KMS-11 (cell line): ENCODE measurements at regions not wholly inside any gene's neighbourhood (a gene's known extent, or its start where the extent isn't known, plus 50 kb on each side); places are given as distances from the start of the nearest gene placed in this dataset.

Experiments used
- H2AFZ ChIP-seq: fragments of 200-600 bp; sonication (generic); 2 replicates; pipeline ENCODE4 v1.6.1; 2016; ENCODE audit warnings: antibody characterized with exemption, mixed run types, low read depth
- H3K27ac ChIP-seq: fragments of 200-600 bp; sonication (generic); 2 replicates; pipeline ENCODE4 v1.6.1; 2016; ENCODE audit warnings: mild to moderate bottlenecking, mixed run types
- H3K27me3 ChIP-seq: fragments of 200-600 bp; sonication (generic); 2 replicates; pipeline ENCODE4 v1.6.1; 2017; ENCODE audit warnings: mild to moderate bottlenecking, low read depth, mixed run types, moderate library complexity; ENCODE audit not compliant: insufficient read depth
- H3K36me3 ChIP-seq: fragments of 200-600 bp; sonication (generic); 2 replicates; pipeline ENCODE4 v1.6.1; 2017; ENCODE audit warnings: mild to moderate bottlenecking, mixed run types; ENCODE audit not compliant: insufficient read depth
- H3K4me1 ChIP-seq: fragments of 200-600 bp; sonication (generic); 2 replicates; pipeline ENCODE4 v1.6.1; 2016; ENCODE audit warnings: mild to moderate bottlenecking, low read depth, mixed run types; ENCODE audit not compliant: poor library complexity, severe bottlenecking
- H3K4me2 ChIP-seq: fragments of 200-600 bp; sonication (generic); 2 replicates; pipeline ENCODE4 v1.7.0; 2016; ENCODE audit warnings: mild to moderate bottlenecking, mixed run types
- H3K4me3 ChIP-seq: fragments of 200-600 bp; sonication (generic); IDR thresholded peaks from 2 replicates; pipeline ENCODE4 v1.6.1; 2017; ENCODE audit warnings: low read depth, low read length, mixed read lengths; ENCODE audit not compliant: insufficient read depth
- H3K79me2 ChIP-seq: fragments of 200-600 bp; sonication (generic); 2 replicates; pipeline ENCODE4 v1.6.1; 2016; ENCODE audit warnings: low read depth, mixed run types; ENCODE audit not compliant: insufficient read depth
- H3K9ac ChIP-seq: fragments of 200-600 bp; sonication (generic); 2 replicates; pipeline ENCODE4 v1.6.1; 2016; ENCODE audit warnings: mild to moderate bottlenecking, mixed run types
- H4K20me1 ChIP-seq: fragments of 200-600 bp; sonication (generic); 2 replicates; pipeline ENCODE4 v1.6.1; 2016; ENCODE audit warnings: mild to moderate bottlenecking, mixed run types; ENCODE audit not compliant: insufficient read depth
- CTCF ChIP-seq: fragments of 200-600 bp; sonication (generic); conservative IDR thresholded peaks from 2 replicates; pipeline ENCODE4 v1.6.1; 2017; ENCODE audit warnings: low read depth, mild to moderate bottlenecking, antibody characterized with exemption, low read length, moderate library complexity, mixed read lengths

GRCh38 chr15:91779960-91780359 lies 73.5 kb upstream of the SLCO3A1 start:
- TF ChIP-seq CTCF, result no peak
- H3K36me3 ChIP-seq, result no peaks in the 10 kb centered on the region
- H3K4me1 ChIP-seq, result no peaks in the 10 kb centered on the region
- no peak overlapping the region for H3K9ac ChIP-seq
- H2AFZ ChIP-seq, result no peak overlapping the region
- no peak overlapping the region for H3K4me3 ChIP-seq
- H4K20me1 ChIP-seq, result no peaks in the 10 kb centered on the region
- H3K27ac ChIP-seq, result no peak overlapping the region
- H3K27me3 ChIP-seq, result no peaks in the 10 kb centered on the region
- H3K79me2 ChIP-seq, result no peaks in the 10 kb centered on the region
- H3K4me2 ChIP-seq, result no peak overlapping the region

DNA sequence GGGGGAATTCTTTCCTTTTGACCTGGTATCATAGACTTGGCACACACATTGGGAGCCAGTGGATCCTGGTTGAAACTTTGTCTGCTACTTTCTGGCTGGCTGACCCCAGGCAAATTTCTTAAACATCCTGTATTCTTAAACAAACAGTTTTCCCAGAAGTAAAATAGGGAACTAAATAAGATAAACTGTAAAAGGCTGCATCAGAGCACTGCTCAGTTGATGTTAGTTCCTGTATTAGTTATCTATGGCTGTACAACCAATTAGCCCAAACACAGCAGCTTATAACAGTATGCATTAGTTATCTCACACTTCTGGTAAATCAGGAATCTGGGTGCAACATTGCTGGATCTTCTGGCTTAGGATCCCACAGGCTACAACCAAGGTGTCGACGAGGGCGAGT lies 73.1 kb upstream of the SLCO3A1 start:
- Histone ChIP-seq H3K4me2 (no peak overlapping the region), H4K20me1 (no peaks in the 10 kb centered on the region), H3K27ac (no peak overlapping the region), H2AFZ (no peak overlapping the region), H3K4me1 (no peaks in the 10 kb centered on the region), H3K79me2 (no peaks in the 10 kb centered on the region), H3K36me3 (no peaks in the 10 kb centered on the region), H3K4me3 (no peak overlapping the region), H3K27me3 (no peaks in the 10 kb centered on the region), H3K9ac (no peak overlapping the region)
- TF ChIP-seq CTCF, result no peak

DNA sequence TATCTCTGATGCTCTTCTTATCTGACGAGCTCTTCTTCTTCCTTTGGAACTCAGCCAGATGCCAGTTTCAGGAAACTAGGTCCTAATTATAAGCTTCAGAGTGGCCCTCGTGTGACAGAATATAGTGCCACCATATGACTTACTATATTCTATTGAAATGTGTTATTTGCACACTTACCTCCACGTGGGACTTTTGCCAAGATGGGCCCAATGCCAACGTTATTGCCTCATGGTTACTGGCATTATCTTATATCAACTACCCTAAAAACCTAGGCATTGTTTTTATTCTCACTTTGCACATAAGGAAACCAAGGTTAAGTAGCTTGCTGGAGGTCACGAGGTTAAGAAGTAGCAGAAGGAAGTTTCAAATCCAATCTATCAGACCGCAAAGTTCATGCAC lies 71.3 kb upstream of the SLCO3A1 start:
- H3K4me1 ChIP-seq, result no peaks in the 10 kb centered on the region
- TF ChIP-seq CTCF, result no peak
- no peak overlapping the region for H2AFZ ChIP-seq
- no peaks in the 10 kb centered on the region for H3K79me2 ChIP-seq
- no peak overlapping the region for H3K4me3 ChIP-seq
- no peak overlapping the region for H3K9ac ChIP-seq
- H3K4me2 ChIP-seq, result no peak overlapping the region
- no peaks in the 10 kb centered on the region for H4K20me1 ChIP-seq
- no peak overlapping the region for H3K27ac ChIP-seq
- H3K27me3 ChIP-seq, result no peaks in the 10 kb centered on the region
- no peaks in the 10 kb centered on the region for H3K36me3 ChIP-seq

DNA sequence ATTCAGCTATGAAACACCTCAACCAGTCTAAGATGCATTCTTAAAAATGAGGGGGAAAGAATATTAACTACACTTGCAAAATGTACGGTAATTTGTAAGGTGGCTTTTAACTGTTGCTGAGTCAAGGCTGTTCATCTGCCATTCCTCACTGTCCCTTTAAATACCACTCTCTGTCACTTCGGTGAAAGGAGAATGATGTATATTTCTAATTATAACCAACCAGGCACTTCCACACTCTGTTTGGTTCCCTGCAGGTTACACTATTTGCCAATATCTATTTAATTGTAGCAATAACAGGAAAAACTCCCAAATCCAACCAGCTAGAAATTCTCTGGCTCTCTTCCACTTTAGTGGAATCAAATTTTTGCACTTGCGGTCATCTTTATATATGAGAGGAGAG lies 70.5 kb upstream of the SLCO3A1 start:
- Histone ChIP-seq H3K36me3 (no peaks in the 10 kb centered on the region), H3K4me2 (no peak overlapping the region), H3K9ac (no peak overlapping the region), H4K20me1 (no peaks in the 10 kb centered on the region), H3K27me3 (no peaks in the 10 kb centered on the region), H3K79me2 (no peaks in the 10 kb centered on the region), H3K4me3 (no peak overlapping the region), H3K27ac (no peak overlapping the region), H2AFZ (no peak overlapping the region), H3K4me1 (no peaks in the 10 kb centered on the region)
- TF ChIP-seq CTCF, result no peak

- no peak overlapping the region for H3K27ac ChIP-seq
- no peaks in the 10 kb centered on the region for H4K20me1 ChIP-seq
- H3K36me3 ChIP-seq, result no peaks in the 10 kb centered on the region
- no peaks in the 10 kb centered on the region for H3K79me2 ChIP-seq
- H3K4me1 ChIP-seq, result no peaks in the 10 kb centered on the region
- H3K4me2 ChIP-seq, result no peak overlapping the region
- H3K4me3 ChIP-seq, result no peak overlapping the region
- H3K27me3 ChIP-seq, result no peaks in the 10 kb centered on the region
- TF ChIP-seq CTCF, result no peak
- no peak overlapping the region for H3K9ac ChIP-seq
- H2AFZ ChIP-seq, result no peak overlapping the region
These were observed 70.1 kb upstream of the SLCO3A1 start for GRCh38 chr15:91783451-91783850.
